GM12878 (cell line): ENCODE measurements at regions not wholly inside any gene's neighbourhood (a gene's known extent, or its start where the extent isn't known, plus 50 kb on each side); places are given as distances from the start of the nearest gene placed in this dataset.

Experiments used
- ATAC-seq: fragments of 200-7000 bp; cut with Tn5 transposase; 3 replicates; pipeline ENCODE4 v1.9.1; 2020; ENCODE audit warnings: mild to moderate bottlenecking, moderate library complexity
- BruUV-seq: library from RNA; stranded (reverse); fragments of 400-500 nt; replicated peaks from 2 replicates; lab custom pipeline; 2021; lab: Mats Ljungman, UMichigan
- CTCF ChIA-PET: fragments of 300-600 bp; sonication (Branson Sonifier 250); formaldehyde crosslinking; extraction: SDS; loops from one replicate; lab custom pipeline; 2021; ENCODE audit warnings: inconsistent platforms; lab: Yijun Ruan, JAX
- POLR2A ChIA-PET: fragments of 350-600 bp; formaldehyde crosslinking; extraction: SDS; loops from one replicate; lab custom pipeline; 2021; ENCODE audit warnings: inconsistent platforms; lab: Charles Lee
- RAD21 ChIA-PET: fragments of 300-600 bp; sonication (Branson Sonifier 250); formaldehyde crosslinking; loops from one replicate; lab custom pipeline; 2023; ENCODE audit warnings: antibody characterized with exemption; ENCODE audit not compliant: unreplicated experiment; lab: Charles Lee
- SMC1A ChIA-PET: fragments of 300-600 bp; sonication (Branson Sonifier 250); formaldehyde crosslinking; loops from one replicate; lab custom pipeline; 2023; ENCODE audit not compliant: unreplicated experiment, uncharacterized antibody; lab: Charles Lee
- DNase-seq: peaks from one replicate; pipeline ENCODE4 v3.0.0-alpha.2; 2011; ENCODE audit warnings: low read depth, low spot score
- FAIRE-seq: peaks from 3 replicates; lab custom pipeline; 2011; peaks lifted over from hg19 to GRCh38; lab: Jason Lieb, UNC
- H2AFZ ChIP-seq: 2 replicates; pipeline ENCODE4 v1.6.0; 2011; ENCODE audit warnings: low read depth, low read length, control low read depth; ENCODE audit not compliant: control insufficient read depth
- H3K27ac ChIP-seq: 2 replicates; pipeline ENCODE4 v1.5.1; 2011; ENCODE audit warnings: control low read depth; ENCODE audit not compliant: control insufficient read depth, insufficient read depth
- H3K27me3 ChIP-seq, 2 experiments: replicated peaks in 1 of 2; 2 replicates each; pipeline versions ENCODE4 v1.6.0 to v1.6.1; 2011; ENCODE audit warnings: low read length in 1 of 2; ENCODE audit not compliant: control insufficient read depth in 2 of 2, insufficient read depth in 2 of 2
- H3K36me3 ChIP-seq, 2 experiments: 2 replicates each; pipeline ENCODE4 v1.5.1; 2011; ENCODE audit warnings: low read length in 1 of 2; ENCODE audit not compliant: control insufficient read depth in 2 of 2, insufficient read depth in 2 of 2
- H3K4me1 ChIP-seq: 2 replicates; pipeline ENCODE4 v1.6.1; 2011; ENCODE audit warnings: mild to moderate bottlenecking, low read length, moderate library complexity, mixed read lengths; ENCODE audit not compliant: control insufficient read depth, insufficient read depth
- H3K4me2 ChIP-seq: 2 replicates; pipeline ENCODE4 v1.6.0; 2011; ENCODE audit warnings: control low read depth; ENCODE audit not compliant: control insufficient read depth, insufficient read depth
- H3K4me3 ChIP-seq: fragments of 200-600 bp; sonication (generic); 2 replicates; pipeline ENCODE4 v1.5.1; 2016
- H3K79me2 ChIP-seq: 2 replicates; pipeline ENCODE4 v1.6.0; 2011; ENCODE audit warnings: low read length; ENCODE audit not compliant: control insufficient read depth, insufficient read depth
- H3K9ac ChIP-seq: 2 replicates; pipeline ENCODE4 v1.8.0; 2011; ENCODE audit warnings: low read length, control low read depth, mixed read lengths; ENCODE audit not compliant: control insufficient read depth, insufficient read depth
- H3K9me3 ChIP-seq: replicated peaks from 3 replicates; pipeline ENCODE4 v1.5.1; 2011; ENCODE audit warnings: mild to moderate bottlenecking, low read length; ENCODE audit not compliant: control insufficient read depth, insufficient read depth
- H4K20me1 ChIP-seq: 2 replicates; pipeline ENCODE4 v1.6.0; 2011; ENCODE audit not compliant: control insufficient read depth, insufficient read depth
- BRCA1 ChIP-seq: IDR thresholded peaks from 2 replicates; pipeline ENCODE4 v1.6.1; 2011; ENCODE audit warnings: low read depth, low read length, improper control_type of control experiment
- CBX3 ChIP-seq: fragments of 200-600 bp; sonication (generic); IDR thresholded peaks from 2 replicates; pipeline ENCODE4 v1.6.1; 2016; ENCODE audit warnings: low read depth, borderline replicate concordance
- EED ChIP-seq: sonication (generic); IDR thresholded peaks from 2 replicates; pipeline ENCODE4 v1.6.1; 2016; ENCODE audit warnings: antibody characterized with exemption, low read depth
- MEF2B ChIP-seq: fragments of 450-650 bp; IDR thresholded peaks from 2 replicates; pipeline ENCODE4 v1.6.1; 2018; ENCODE audit warnings: mild to moderate bottlenecking, moderate library complexity; ENCODE audit not compliant: partially characterized antibody, poor library complexity, severe bottlenecking
- NFYA ChIP-seq: IDR thresholded peaks from 2 replicates; pipeline ENCODE4 v1.6.1; 2011; ENCODE audit warnings: low read depth, mild to moderate bottlenecking, low read length, improper control_type of control experiment, borderline replicate concordance
- RB1 ChIP-seq: fragments of 450-650 bp; formaldehyde crosslinking; IDR thresholded peaks from 2 replicates; pipeline ENCODE4 v1.6.1; 2017; ENCODE audit warnings: mild to moderate bottlenecking, borderline replicate concordance
- RBBP5 ChIP-seq: fragments of 200-600 bp; sonication (generic); conservative IDR thresholded peaks from 2 replicates; pipeline ENCODE4 v1.6.1; 2016
- SUPT20H ChIP-seq: IDR thresholded peaks from 2 replicates; pipeline ENCODE4 v1.6.1; 2011; ENCODE audit warnings: low read depth, mild to moderate bottlenecking, low read length, moderate library complexity, borderline replicate concordance; ENCODE audit not compliant: control insufficient read depth
- TBL1XR1 ChIP-seq: IDR thresholded peaks from 2 replicates; pipeline ENCODE4 v1.6.1; 2012; ENCODE audit warnings: low read depth, low read length, improper control_type of control experiment
- ZNF24 ChIP-seq: fragments of 450-650 bp; IDR thresholded peaks from 2 replicates; pipeline ENCODE4 v1.6.1; 2017; ENCODE audit warnings: antibody characterized with exemption, mild to moderate bottlenecking
- WGBS: methylation state at CpG from one replicate; pipeline ENCODE4 v1.1.6; 2016; ENCODE audit warnings: low lambda C conversion rate; ENCODE audit not compliant: insufficient replicate concordance, insufficient coverage; ENCODE audit errors: missing lambda C conversion rate; 5-methylcytosine and 5-hydroxymethylcytosine counted together
- in situ Hi-C: fragments of 300-500 bp; cut with MboI; formaldehyde crosslinking; loops from 9 replicates; pipeline ENCODE4 v1.14.3; 2018; ENCODE audit warnings: mixed read lengths
- intact Hi-C: fragments of 100-400 bp; cut with micrococcal nuclease; formaldehyde crosslinking; loops from one replicate; pipeline ENCODE4 v1.14.2; 2022; ENCODE audit not compliant: unreplicated experiment
- TF ChIP-seq, protein P1 (sequence below): fragments of 450-650 bp; IDR thresholded peaks from 2 replicates; pipeline ENCODE4 v1.6.1; 2017; ENCODE audit warnings: mild to moderate bottlenecking, low read depth, inconsistent platforms; ENCODE audit not compliant: poor library complexity, severe bottlenecking
- TF ChIP-seq, protein P2 (sequence below): fragments of 450-650 bp; IDR thresholded peaks from 2 replicates; pipeline ENCODE4 v1.6.1; 2014; ENCODE audit warnings: mild to moderate bottlenecking
- TF ChIP-seq, protein P3 (sequence below): IDR thresholded peaks from 2 replicates; pipeline ENCODE4 v1.6.1; 2011; ENCODE audit warnings: borderline replicate concordance, low read depth, mild to moderate bottlenecking, moderate library complexity, mixed read lengths, low read length; ENCODE audit not compliant: insufficient read depth; ENCODE audit errors: extremely low read length
- TF ChIP-seq, protein P4 (sequence below): fragments of 150-350 bp; IDR thresholded peaks from 2 replicates; pipeline ENCODE4 v1.6.1; 2016; ENCODE audit warnings: low read depth, low read length

GRCh38 chr15:67953299-67953698, 100.8 kb upstream of the PIAS1 start:
- FAIRE-seq (no peak), ATAC-seq (no peak), DNase-seq (no peak)
- no TSS peak for BruUV-seq
- H3K79me2 ChIP-seq = no peaks in the 10 kb centered on the region
- intact Hi-C loops = no loop called here
- peaks cover 3% of the 10 kb centered on the region; the same call in 2 of the 3 replicates for H3K9me3 ChIP-seq
- WGBS = 53% methylated on average over 2 of the region's 2 CpGs
- H2AFZ ChIP-seq = no peak overlapping the region
- no peak overlapping the region for H3K27ac ChIP-seq
- no peaks in the 10 kb centered on the region for H3K36me3 ChIP-seq
- in situ Hi-C loops = no loop called here
- no peaks in the 10 kb centered on the region for H4K20me1 ChIP-seq
- POLR2A ChIA-PET = no interaction called here
- no peaks in the 10 kb centered on the region for H3K27me3 ChIP-seq
- SMC1A ChIA-PET = interaction anchor here (1.8 kb wide), 1 partner anchor 15 kb away, joined by 8 read pairs; no protein-coding TSS in a partner anchor
- H3K4me1 ChIP-seq = peaks cover 19% of the 10 kb centered on the region
- CTCF ChIA-PET = no interaction called here
- no peak overlapping the region for H3K4me3 ChIP-seq
- H3K4me2 ChIP-seq = no peak overlapping the region
- RAD21 ChIA-PET = no interaction called here
- H3K9ac ChIP-seq = no peak overlapping the region
- TF ChIP-seq, protein P1, sequence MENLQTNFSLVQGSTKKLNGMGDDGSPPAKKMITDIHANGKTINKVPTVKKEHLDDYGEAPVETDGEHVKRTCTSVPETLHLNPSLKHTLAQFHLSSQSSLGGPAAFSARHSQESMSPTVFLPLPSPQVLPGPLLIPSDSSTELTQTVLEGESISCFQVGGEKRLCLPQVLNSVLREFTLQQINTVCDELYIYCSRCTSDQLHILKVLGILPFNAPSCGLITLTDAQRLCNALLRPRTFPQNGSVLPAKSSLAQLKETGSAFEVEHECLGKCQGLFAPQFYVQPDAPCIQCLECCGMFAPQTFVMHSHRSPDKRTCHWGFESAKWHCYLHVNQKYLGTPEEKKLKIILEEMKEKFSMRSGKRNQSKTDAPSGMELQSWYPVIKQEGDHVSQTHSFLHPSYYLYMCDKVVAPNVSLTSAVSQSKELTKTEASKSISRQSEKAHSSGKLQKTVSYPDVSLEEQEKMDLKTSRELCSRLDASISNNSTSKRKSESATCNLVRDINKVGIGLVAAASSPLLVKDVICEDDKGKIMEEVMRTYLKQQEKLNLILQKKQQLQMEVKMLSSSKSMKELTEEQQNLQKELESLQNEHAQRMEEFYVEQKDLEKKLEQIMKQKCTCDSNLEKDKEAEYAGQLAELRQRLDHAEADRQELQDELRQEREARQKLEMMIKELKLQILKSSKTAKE = no peak
- TF ChIP-seq RB1 (no peak), CBX3 (no peak), MEF2B (no peak), NFYA (no peak), RBBP5 (no peak), TBL1XR1 (no peak), EED (no peak), BRCA1 (no peak), ZNF24 (no peak), SUPT20H (no peak)
- TF ChIP-seq, protein P2, sequence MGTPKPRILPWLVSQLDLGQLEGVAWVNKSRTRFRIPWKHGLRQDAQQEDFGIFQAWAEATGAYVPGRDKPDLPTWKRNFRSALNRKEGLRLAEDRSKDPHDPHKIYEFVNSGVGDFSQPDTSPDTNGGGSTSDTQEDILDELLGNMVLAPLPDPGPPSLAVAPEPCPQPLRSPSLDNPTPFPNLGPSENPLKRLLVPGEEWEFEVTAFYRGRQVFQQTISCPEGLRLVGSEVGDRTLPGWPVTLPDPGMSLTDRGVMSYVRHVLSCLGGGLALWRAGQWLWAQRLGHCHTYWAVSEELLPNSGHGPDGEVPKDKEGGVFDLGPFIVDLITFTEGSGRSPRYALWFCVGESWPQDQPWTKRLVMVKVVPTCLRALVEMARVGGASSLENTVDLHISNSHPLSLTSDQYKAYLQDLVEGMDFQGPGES = no peak
- TF ChIP-seq, protein P3, sequence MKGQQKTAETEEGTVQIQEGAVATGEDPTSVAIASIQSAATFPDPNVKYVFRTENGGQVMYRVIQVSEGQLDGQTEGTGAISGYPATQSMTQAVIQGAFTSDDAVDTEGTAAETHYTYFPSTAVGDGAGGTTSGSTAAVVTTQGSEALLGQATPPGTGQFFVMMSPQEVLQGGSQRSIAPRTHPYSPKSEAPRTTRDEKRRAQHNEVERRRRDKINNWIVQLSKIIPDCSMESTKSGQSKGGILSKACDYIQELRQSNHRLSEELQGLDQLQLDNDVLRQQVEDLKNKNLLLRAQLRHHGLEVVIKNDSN = no peak
- TF ChIP-seq, protein P4, sequence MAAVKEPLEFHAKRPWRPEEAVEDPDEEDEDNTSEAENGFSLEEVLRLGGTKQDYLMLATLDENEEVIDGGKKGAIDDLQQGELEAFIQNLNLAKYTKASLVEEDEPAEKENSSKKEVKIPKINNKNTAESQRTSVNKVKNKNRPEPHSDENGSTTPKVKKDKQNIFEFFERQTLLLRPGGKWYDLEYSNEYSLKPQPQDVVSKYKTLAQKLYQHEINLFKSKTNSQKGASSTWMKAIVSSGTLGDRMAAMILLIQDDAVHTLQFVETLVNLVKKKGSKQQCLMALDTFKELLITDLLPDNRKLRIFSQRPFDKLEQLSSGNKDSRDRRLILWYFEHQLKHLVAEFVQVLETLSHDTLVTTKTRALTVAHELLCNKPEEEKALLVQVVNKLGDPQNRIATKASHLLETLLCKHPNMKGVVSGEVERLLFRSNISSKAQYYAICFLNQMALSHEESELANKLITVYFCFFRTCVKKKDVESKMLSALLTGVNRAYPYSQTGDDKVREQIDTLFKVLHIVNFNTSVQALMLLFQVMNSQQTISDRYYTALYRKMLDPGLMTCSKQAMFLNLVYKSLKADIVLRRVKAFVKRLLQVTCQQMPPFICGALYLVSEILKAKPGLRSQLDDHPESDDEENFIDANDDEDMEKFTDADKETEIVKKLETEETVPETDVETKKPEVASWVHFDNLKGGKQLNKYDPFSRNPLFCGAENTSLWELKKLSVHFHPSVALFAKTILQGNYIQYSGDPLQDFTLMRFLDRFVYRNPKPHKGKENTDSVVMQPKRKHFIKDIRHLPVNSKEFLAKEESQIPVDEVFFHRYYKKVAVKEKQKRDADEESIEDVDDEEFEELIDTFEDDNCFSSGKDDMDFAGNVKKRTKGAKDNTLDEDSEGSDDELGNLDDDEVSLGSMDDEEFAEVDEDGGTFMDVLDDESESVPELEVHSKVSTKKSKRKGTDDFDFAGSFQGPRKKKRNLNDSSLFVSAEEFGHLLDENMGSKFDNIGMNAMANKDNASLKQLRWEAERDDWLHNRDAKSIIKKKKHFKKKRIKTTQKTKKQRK = no peak
